ENCODE measurements at regions not wholly inside any gene's neighbourhood (a gene's known extent, or its start where the extent isn't known, plus 50 kb on each side); places are given as distances from the start of the nearest gene placed in this dataset.

GRCh38 chr2:139605668-139606067 is 825.5 kb upstream of the NXPH2 start:
- CTCF ChIA-PET (ENCODE audit: low intra/inter-chr PET ratio): no interaction called here
- H2AFZ ChIP-seq (ENCODE audit: low read depth, low read length): no peak overlapping the region
- POLR2A ChIA-PET: no interaction called here
- no peaks in the 10 kb centered on the region for H3K27me3 ChIP-seq (ENCODE audit: control insufficient read depth in 2 of 2, insufficient read depth in 2 of 2, low read length in 2 of 2)
- H4K20me1 ChIP-seq (replicated peaks; ENCODE audit: control insufficient read depth, insufficient read depth, low read length): no peaks in the 10 kb centered on the region
- H3K27ac ChIP-seq (ENCODE audit: extremely low read depth, low read depth, low read length): no peak overlapping the region
- in situ Hi-C loops (cut with MboI) (no loop called here), intact Hi-C loops (cut with micrococcal nuclease) (no loop called here)
- no peaks in the 10 kb centered on the region for H3K9me1 ChIP-seq (ENCODE audit: control insufficient read depth, insufficient read depth, low read length)
- H3K9me3 ChIP-seq (replicated peaks; ENCODE audit: control insufficient read depth, insufficient read depth, low read depth, low read length): no peaks in the 10 kb centered on the region
- H3K79me2 ChIP-seq (ENCODE audit: control insufficient read depth, insufficient read depth, low read length): no peaks in the 10 kb centered on the region
- H3K9ac ChIP-seq (ENCODE audit: insufficient read depth in 1 of 2, low read depth in 2 of 2, low read length in 2 of 2): no peak overlapping the region
- H3K4me1 ChIP-seq (replicated peaks in 1 of 2; ENCODE audit: control insufficient read depth in 2 of 2, insufficient read depth in 2 of 2, low read length in 2 of 2): no peaks in the 10 kb centered on the region
- DNase-seq (ENCODE audit: extremely low read depth in 1 of 4, low spot score in 3 of 4) (no peak), ATAC-seq (no peak), FAIRE-seq (no peak)
- no peaks in the 10 kb centered on the region for H3K36me3 ChIP-seq (ENCODE audit: control insufficient read depth, insufficient read depth, low read length)
- no peak overlapping the region for H3K4me2 ChIP-seq (ENCODE audit: insufficient read depth, low read length)
- 7% methylated on average over 2 of the region's 2 CpGs for WGBS (ENCODE audit: insufficient coverage, low coverage, missing lambda C conversion rate)
- BruUV-seq (replicated peaks): no TSS peak
- H3K4me3 ChIP-seq: no peak overlapping the region
- no peak for TF ChIP-seq RFX5 (IDR thresholded peaks at IDR 0.05; ENCODE audit: low read depth, low read length)
- TF ChIP-seq JUND (IDR thresholded peaks at IDR 0.05; ENCODE audit: borderline replicate concordance, low read depth, low read length): no peak
- no peak for TF ChIP-seq JUND (tag; IDR thresholded peaks at IDR 0.05; ENCODE audit: borderline replicate concordance, low read depth, low read length)
- TF ChIP-seq PYGO2 (tag; IDR thresholded peaks at IDR 0.05): no peak
- TF ChIP-seq FOXM1 (IDR thresholded peaks at IDR 0.05; ENCODE audit: low read depth): no peak
- no peak for TF ChIP-seq FOXM1 (CRISPR knock-in tag; IDR thresholded peaks at IDR 0.05; ENCODE audit: low read depth)
- no peak for TF ChIP-seq RREB1 (CRISPR knock-in tag; IDR thresholded peaks at IDR 0.05)
- TF ChIP-seq FOXP4 (CRISPR knock-in tag; IDR thresholded peaks at IDR 0.05; ENCODE audit: borderline replicate concordance): no peak
- no peak for TF ChIP-seq RCOR1 (IDR thresholded peaks at IDR 0.05; ENCODE audit: borderline replicate concordance in 1 of 2, low read depth in 2 of 2, low read length in 2 of 2)
- no peak for TF ChIP-seq HDAC8 (tag; IDR thresholded peaks at IDR 0.05)
- TF ChIP-seq ZNF282 (CRISPR knock-in tag; IDR thresholded peaks at IDR 0.05): no peak
- no peak for TF ChIP-seq NRF1 (conservative IDR thresholded peaks at IDR 0.05 in 1 of 2, IDR thresholded peaks at IDR 0.05 in 1 of 2)
- no peak for TF ChIP-seq ZNF740 (CRISPR knock-in tag; IDR thresholded peaks at IDR 0.05)
- TF ChIP-seq ZNF740 (tag; IDR thresholded peaks at IDR 0.05): no peak
- TF ChIP-seq SMAD3 (CRISPR knock-in tag; conservative IDR thresholded peaks at IDR 0.05): no peak
